NB4 (cell line): ENCODE measurements at regions not wholly inside any gene's neighbourhood (a gene's known extent, or its start where the extent isn't known, plus 50 kb on each side); places are given as distances from the start of the nearest gene placed in this dataset.

Source experiments
- DNase-seq: peaks from one replicate; pipeline ENCODE4 v3.0.0; 2010; ENCODE audit warnings: low read depth
- H3K4me3 ChIP-seq: one replicate; pipeline ENCODE4 v1.5.1; 2011; ENCODE audit warnings: mild to moderate bottlenecking, low read depth, low read length, moderate library complexity
- CTCF ChIP-seq: IDR thresholded peaks from one replicate; pipeline ENCODE4 v1.5.1; 2012; ENCODE audit warnings: low read depth, low read length
- MAX ChIP-seq: IDR thresholded peaks from 2 replicates; pipeline ENCODE4 v1.6.1; 2011; ENCODE audit warnings: low read depth, low read length
- MYC ChIP-seq: IDR thresholded peaks from 2 replicates; pipeline ENCODE4 v1.6.1; 2011; ENCODE audit warnings: low read depth, low read length
- POLR2A ChIP-seq: IDR thresholded peaks from 2 replicates; pipeline ENCODE4 v1.6.1; 2011; ENCODE audit warnings: mild to moderate bottlenecking; ENCODE audit not compliant: insufficient read length; ENCODE audit errors: extremely low read depth

- TF ChIP-seq POLR2A (no peak), CTCF (no peak), MAX (no peak), MYC (no peak)
- no peak for DNase-seq
- no peak overlapping the region for H3K4me3 ChIP-seq
Observed at GRCh38 chr1:181390410-181391077, 92.8 kb upstream of the CACNA1E start.

GRCh38 chr1:181391301-181391900 lies 91.9 kb upstream of the CACNA1E start:
- DNase-seq = no peak
- TF ChIP-seq POLR2A (no peak), MAX (no peak), CTCF (no peak), MYC (no peak)
- no peak overlapping the region for H3K4me3 ChIP-seq

GRCh38 chr1:181392133-181392532 lies 91.2 kb upstream of the CACNA1E start:
- TF ChIP-seq MYC = no peak
- no peak for TF ChIP-seq POLR2A
- TF ChIP-seq MAX = no peak
- TF ChIP-seq CTCF = no peak
- H3K4me3 ChIP-seq = no peak overlapping the region
- DNase-seq = no peak

- DNase-seq = no peak
- no peak for TF ChIP-seq MAX
- no peak for TF ChIP-seq CTCF
- no peak for TF ChIP-seq MYC
- no peak for TF ChIP-seq POLR2A
- H3K4me3 ChIP-seq = no peak overlapping the region
Observed at GRCh38 chr1:181392613-181393220, 90.6 kb upstream of the CACNA1E start.

- TF ChIP-seq MAX (no peak), MYC (no peak), CTCF (no peak), POLR2A (no peak)
- no peak for DNase-seq
- no peak overlapping the region for H3K4me3 ChIP-seq
Observed at GRCh38 chr1:181394766-181395165, 88.6 kb upstream of the CACNA1E start.
